PC-9 (cell line): ENCODE measurements at regions not wholly inside any gene's neighbourhood (a gene's known extent, or its start where the extent isn't known, plus 50 kb on each side); places are given as distances from the start of the nearest gene placed in this dataset.

Source experiments
- EZH2 ChIP-seq: fragments of 200-600 bp; sonication (generic); IDR thresholded peaks from 2 replicates; pipeline ENCODE4 v1.8.0; 2017; ENCODE audit warnings: antibody characterized with exemption, low read depth
- TF ChIP-seq, protein P1 (sequence below): fragments of 200-600 bp; sonication (generic); conservative IDR thresholded peaks from 2 replicates; pipeline ENCODE4 v1.6.1; 2017; ENCODE audit warnings: mixed run types, antibody characterized with exemption, mild to moderate bottlenecking, moderate library complexity

DNA sequence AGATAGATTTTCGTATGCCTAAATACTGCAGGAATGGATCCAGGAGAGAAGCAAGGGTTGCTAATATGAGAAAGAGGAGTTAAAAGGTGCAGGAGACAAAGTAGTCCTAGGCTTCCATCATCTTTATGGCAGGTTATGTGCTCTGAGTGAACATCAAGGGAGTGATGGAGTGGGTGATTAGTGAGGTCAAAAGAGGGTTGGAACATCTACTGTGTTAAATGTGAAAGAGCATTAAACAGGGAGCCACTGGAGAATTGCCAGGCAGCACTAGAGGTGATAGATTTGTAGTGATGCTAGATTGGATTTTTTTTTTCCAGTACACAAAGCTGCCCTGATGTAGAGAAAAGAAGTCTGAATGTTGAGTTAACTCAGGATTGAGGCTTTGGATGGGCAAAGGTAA lies 199.3 kb downstream of the NMUR2 start:
- TF ChIP-seq, protein P1, sequence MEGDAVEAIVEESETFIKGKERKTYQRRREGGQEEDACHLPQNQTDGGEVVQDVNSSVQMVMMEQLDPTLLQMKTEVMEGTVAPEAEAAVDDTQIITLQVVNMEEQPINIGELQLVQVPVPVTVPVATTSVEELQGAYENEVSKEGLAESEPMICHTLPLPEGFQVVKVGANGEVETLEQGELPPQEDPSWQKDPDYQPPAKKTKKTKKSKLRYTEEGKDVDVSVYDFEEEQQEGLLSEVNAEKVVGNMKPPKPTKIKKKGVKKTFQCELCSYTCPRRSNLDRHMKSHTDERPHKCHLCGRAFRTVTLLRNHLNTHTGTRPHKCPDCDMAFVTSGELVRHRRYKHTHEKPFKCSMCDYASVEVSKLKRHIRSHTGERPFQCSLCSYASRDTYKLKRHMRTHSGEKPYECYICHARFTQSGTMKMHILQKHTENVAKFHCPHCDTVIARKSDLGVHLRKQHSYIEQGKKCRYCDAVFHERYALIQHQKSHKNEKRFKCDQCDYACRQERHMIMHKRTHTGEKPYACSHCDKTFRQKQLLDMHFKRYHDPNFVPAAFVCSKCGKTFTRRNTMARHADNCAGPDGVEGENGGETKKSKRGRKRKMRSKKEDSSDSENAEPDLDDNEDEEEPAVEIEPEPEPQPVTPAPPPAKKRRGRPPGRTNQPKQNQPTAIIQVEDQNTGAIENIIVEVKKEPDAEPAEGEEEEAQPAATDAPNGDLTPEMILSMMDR, result no peak
- no peak for TF ChIP-seq EZH2
